SK-N-SH (cell line): ENCODE measurements at regions not wholly inside any gene's neighbourhood (a gene's known extent, or its start where the extent isn't known, plus 50 kb on each side); places are given as distances from the start of the nearest gene placed in this dataset.

Experiments
- MXI1 ChIP-seq: IDR thresholded peaks from 2 replicates; pipeline ENCODE4 v1.6.1; 2012; ENCODE audit warnings: mild to moderate bottlenecking, low read depth, low read length, improper control_type of control experiment
- POLR2AphosphoS5 ChIP-seq: IDR thresholded peaks from 2 replicates; pipeline ENCODE4 v1.6.1; 2012; ENCODE audit warnings: low read depth, low read length
- SMC3 ChIP-seq: IDR thresholded peaks from 2 replicates; pipeline ENCODE4 v1.6.1; 2012; ENCODE audit warnings: low read depth, low read length, improper control_type of control experiment
- TAF1 ChIP-seq: IDR thresholded peaks from 2 replicates; pipeline ENCODE4 v1.6.1; 2012; ENCODE audit warnings: low read depth, mild to moderate bottlenecking, low read length, moderate library complexity, borderline replicate concordance
- TCF12 ChIP-seq: IDR thresholded peaks from 2 replicates; pipeline ENCODE4 v1.4.0; 2012
- TF ChIP-seq, protein P1 (sequence below): fragments of 200-600 bp; sonication (generic); IDR thresholded peaks from 2 replicates; pipeline ENCODE4 v1.6.1; 2017; ENCODE audit warnings: antibody characterized with exemption, mild to moderate bottlenecking, moderate library complexity

DNA sequence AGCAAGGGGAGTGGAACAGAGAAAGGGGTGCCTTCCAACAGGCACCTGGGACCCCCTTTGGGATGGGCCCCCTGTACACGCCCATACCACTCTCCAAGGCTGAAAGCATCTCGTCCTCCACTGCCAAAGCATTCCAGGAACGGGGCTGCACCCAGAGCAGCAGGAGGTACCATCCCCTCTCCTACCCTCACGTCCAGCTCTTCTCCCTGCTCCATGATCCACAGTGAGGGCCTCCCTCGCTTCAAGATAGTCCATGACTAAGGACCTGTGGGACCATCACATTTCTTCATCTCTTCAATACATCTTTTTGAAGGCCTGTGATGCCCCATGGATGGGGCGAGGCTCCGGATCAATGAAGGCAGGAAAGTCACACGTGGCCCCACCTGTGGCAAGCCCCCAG lies 209.9 kb downstream of the ANKRD60 start:
- TF ChIP-seq SMC3, result no peak
- TF ChIP-seq TAF1, result no peak
- no peak for TF ChIP-seq TCF12
- no peak for TF ChIP-seq MXI1
- TF ChIP-seq, protein P1, sequence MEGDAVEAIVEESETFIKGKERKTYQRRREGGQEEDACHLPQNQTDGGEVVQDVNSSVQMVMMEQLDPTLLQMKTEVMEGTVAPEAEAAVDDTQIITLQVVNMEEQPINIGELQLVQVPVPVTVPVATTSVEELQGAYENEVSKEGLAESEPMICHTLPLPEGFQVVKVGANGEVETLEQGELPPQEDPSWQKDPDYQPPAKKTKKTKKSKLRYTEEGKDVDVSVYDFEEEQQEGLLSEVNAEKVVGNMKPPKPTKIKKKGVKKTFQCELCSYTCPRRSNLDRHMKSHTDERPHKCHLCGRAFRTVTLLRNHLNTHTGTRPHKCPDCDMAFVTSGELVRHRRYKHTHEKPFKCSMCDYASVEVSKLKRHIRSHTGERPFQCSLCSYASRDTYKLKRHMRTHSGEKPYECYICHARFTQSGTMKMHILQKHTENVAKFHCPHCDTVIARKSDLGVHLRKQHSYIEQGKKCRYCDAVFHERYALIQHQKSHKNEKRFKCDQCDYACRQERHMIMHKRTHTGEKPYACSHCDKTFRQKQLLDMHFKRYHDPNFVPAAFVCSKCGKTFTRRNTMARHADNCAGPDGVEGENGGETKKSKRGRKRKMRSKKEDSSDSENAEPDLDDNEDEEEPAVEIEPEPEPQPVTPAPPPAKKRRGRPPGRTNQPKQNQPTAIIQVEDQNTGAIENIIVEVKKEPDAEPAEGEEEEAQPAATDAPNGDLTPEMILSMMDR, result no peak
- no peak for TF ChIP-seq POLR2AphosphoS5
